ENCODE measurements at regions not wholly inside any gene's neighbourhood (a gene's known extent, or its start where the extent isn't known, plus 50 kb on each side); places are given as distances from the start of the nearest gene placed in this dataset.

DNA sequence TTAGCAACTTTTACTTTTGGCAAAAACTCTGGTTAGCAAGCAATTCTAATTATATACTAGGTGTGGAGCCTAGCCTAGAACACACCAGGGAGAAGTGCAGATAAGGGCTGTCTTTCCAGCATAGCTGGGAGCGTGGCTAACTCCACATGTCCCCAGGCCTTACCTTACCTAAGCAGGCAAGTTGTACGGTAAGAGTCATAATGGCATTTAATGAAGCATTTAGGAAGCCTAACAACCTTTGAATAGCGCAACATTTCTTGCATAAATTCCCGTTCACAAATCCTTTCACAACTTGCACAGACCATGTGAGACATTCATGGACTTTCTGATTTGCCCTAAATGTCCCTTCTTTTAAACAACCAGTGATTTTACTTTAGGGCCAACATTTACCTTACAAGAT, 917.4 kb upstream of the ACO1 start:
- TF ChIP-seq, protein P1, sequence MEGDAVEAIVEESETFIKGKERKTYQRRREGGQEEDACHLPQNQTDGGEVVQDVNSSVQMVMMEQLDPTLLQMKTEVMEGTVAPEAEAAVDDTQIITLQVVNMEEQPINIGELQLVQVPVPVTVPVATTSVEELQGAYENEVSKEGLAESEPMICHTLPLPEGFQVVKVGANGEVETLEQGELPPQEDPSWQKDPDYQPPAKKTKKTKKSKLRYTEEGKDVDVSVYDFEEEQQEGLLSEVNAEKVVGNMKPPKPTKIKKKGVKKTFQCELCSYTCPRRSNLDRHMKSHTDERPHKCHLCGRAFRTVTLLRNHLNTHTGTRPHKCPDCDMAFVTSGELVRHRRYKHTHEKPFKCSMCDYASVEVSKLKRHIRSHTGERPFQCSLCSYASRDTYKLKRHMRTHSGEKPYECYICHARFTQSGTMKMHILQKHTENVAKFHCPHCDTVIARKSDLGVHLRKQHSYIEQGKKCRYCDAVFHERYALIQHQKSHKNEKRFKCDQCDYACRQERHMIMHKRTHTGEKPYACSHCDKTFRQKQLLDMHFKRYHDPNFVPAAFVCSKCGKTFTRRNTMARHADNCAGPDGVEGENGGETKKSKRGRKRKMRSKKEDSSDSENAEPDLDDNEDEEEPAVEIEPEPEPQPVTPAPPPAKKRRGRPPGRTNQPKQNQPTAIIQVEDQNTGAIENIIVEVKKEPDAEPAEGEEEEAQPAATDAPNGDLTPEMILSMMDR (IDR thresholded peaks at IDR 0.05), result no peak
- TF ChIP-seq EP300 (IDR thresholded peaks at IDR 0.05), result no peak
- no peak for TF ChIP-seq POLR2A (IDR thresholded peaks at IDR 0.05; ENCODE audit: low read depth)

Data from esophagus muscularis mucosa (tissue), 4 donors.